ENCODE measurements at regions not wholly inside any gene's neighbourhood (a gene's known extent, or its start where the extent isn't known, plus 50 kb on each side); places are given as distances from the start of the nearest gene placed in this dataset.

DNA sequence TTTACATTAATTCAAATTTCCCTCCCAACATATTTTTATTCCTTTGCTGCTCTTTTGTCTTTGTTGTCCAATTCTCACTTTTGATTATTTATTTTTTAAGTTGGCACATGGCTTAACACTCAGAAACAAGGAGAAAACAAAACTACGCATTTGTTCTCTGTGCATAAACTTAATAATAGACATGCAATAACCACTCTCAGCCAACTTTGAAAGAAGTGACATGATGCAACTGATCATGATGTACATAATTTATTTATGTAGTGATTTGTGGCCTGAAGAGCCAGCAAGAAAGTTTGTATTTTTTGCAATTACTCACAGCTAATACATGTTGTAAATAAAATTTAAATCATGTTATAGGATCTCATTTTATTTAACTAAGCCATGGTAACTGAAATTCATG lies 942.8 kb upstream of the PIK3C3 start:
- no peak overlapping the region for H2AFZ ChIP-seq (ENCODE audit: low read depth, low read length)
- POLR2A ChIA-PET, result no interaction called here
- dilution Hi-C loops (cut with MboI; ENCODE audit: extremely low pct_ligation_motif_present, low sequenced_read_pairs), result no loop called here
- no peaks in the 10 kb centered on the region for H3K9me1 ChIP-seq (replicated peaks; ENCODE audit: control insufficient read depth, extremely low read depth, insufficient read depth, low read length)
- FAIRE-seq, result no peak
- H3K27ac ChIP-seq (ENCODE audit: insufficient read depth, low read depth, low read length), result no peak overlapping the region
- no peak overlapping the region for H3K4me2 ChIP-seq (ENCODE audit: insufficient read depth, low read length)
- intact Hi-C loops (cut with micrococcal nuclease), result no loop called here
- no TSS peak for BruUV-seq (replicated peaks)
- no peak for DNase-seq (ENCODE audit: low read depth, low spot score)
- TF ChIP-seq JUN (IDR thresholded peaks at IDR 0.05; ENCODE audit: borderline replicate concordance, insufficient read depth, insufficient read length, low read depth) (no peak), POLR2AphosphoS5 (IDR thresholded peaks at IDR 0.05; ENCODE audit: insufficient read depth, low read depth, low read length) (no peak), FOS (IDR thresholded peaks at IDR 0.05; ENCODE audit: borderline replicate concordance, insufficient read depth, low read length) (no peak), POLR2A (IDR thresholded peaks at IDR 0.05; ENCODE audit: low read depth, low read length) (no peak), EZH2 (IDR thresholded peaks at IDR 0.05; ENCODE audit: borderline replicate concordance, low read depth, low read length, severe bottlenecking) (no peak), CTCF (IDR thresholded peaks at IDR 0.05; ENCODE audit: extremely low read depth in 1 of 2, insufficient read depth in 1 of 2, low read depth in 1 of 2, low read length in 2 of 2) (no peak), MYC (IDR thresholded peaks at IDR 0.05; ENCODE audit: low read depth, low read length) (no peak), GATA2 (IDR thresholded peaks at IDR 0.05; ENCODE audit: insufficient read depth, insufficient read length, low read depth, low read length) (no peak)
- TF ChIP-seq, protein P1, sequence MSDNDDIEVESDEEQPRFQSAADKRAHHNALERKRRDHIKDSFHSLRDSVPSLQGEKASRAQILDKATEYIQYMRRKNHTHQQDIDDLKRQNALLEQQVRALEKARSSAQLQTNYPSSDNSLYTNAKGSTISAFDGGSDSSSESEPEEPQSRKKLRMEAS (IDR thresholded peaks at IDR 0.05; ENCODE audit: insufficient read depth, insufficient read length), result no peak
- H3K79me2 ChIP-seq (ENCODE audit: control insufficient read depth, insufficient read depth, low read length), result no peaks in the 10 kb centered on the region
- H3K36me3 ChIP-seq (ENCODE audit: control insufficient read depth in 2 of 2, extremely low read depth in 1 of 2, insufficient read depth in 2 of 2, low read length in 2 of 2), result no peaks in the 10 kb centered on the region
- H3K9me3 ChIP-seq (replicated peaks; ENCODE audit: control insufficient read depth, insufficient read depth, low read length), result peaks cover 2% of the 10 kb centered on the region
- H4K20me1 ChIP-seq (replicated peaks; ENCODE audit: control insufficient read depth, extremely low read depth, insufficient read depth, low read length), result no peaks in the 10 kb centered on the region
- H3K9ac ChIP-seq (replicated peaks; ENCODE audit: extremely low read depth, insufficient read depth, low read length), result no peak overlapping the region
- no peaks in the 10 kb centered on the region for H3K27me3 ChIP-seq (ENCODE audit: control insufficient read depth in 2 of 2, insufficient read depth in 2 of 2, low read length in 2 of 2)
- no peaks in the 10 kb centered on the region for H3K4me1 ChIP-seq (ENCODE audit: control insufficient read depth, extremely low read depth, insufficient read depth, low read length)
- CTCF ChIA-PET, result no interaction called here
- no peak overlapping the region for H3K4me3 ChIP-seq (replicated peaks in 1 of 3; ENCODE audit: insufficient read depth in 1 of 3, low read depth in 1 of 3, low read length in 3 of 3)

Measured in endothelial cell of umbilical vein (primary cell).